ENCODE measurements at regions not wholly inside any gene's neighbourhood (a gene's known extent, or its start where the extent isn't known, plus 50 kb on each side); places are given as distances from the start of the nearest gene placed in this dataset.
"Not testable (repeated sequence)": the region's sequence is repeated elsewhere in the genome, so short reads cannot be mapped to it uniquely, and the experiment has no call there.

- DNase-seq: no peak
Observed at GRCh38 chr5:23994581-23995370, 487.4 kb downstream of the PRDM9 start.

DNA sequence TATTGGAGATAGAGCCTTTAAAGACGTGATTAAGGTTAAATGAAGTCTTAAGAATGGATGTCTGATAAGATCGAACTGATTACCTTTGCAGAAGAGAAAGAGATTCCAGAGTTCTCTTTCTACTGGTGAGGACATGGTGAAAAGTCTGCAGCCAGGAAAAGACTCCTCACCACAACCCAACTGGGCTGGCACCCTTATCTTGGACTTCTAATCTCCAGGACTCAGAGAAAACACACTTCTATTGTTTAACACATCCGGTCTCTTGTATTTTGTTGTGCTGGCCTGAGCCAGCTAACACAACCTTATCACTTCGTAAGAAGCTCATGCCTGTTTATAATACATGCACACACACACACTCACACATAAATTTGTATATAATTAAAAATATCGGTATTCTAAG is 489.1 kb downstream of the PRDM9 start:
- DNase-seq: no peak

GRCh38 chr5:24005384-24005783 is 498.0 kb downstream of the PRDM9 start:
- DNase-seq: no peak

DNA sequence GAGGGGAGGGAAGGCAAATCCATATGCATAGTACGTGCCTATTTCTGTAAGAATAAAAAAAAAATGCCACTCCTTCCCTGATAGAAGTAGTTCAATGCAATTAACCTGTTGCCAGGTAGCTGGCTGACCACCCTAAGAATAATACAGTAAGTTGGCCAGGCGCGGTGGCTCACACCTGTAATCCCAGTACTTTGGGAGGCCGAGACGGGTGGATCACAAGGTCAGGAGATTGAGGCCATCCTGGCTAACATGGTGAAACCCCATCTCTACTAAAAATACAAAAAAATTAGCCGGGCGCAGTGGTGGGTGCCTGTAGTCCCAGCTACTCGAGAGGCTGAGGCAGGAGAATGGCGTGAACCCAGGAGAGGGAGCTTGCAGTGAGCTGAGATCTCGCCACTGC is 510.3 kb downstream of the PRDM9 start:
- not testable (repeated sequence) for DNase-seq

DNA sequence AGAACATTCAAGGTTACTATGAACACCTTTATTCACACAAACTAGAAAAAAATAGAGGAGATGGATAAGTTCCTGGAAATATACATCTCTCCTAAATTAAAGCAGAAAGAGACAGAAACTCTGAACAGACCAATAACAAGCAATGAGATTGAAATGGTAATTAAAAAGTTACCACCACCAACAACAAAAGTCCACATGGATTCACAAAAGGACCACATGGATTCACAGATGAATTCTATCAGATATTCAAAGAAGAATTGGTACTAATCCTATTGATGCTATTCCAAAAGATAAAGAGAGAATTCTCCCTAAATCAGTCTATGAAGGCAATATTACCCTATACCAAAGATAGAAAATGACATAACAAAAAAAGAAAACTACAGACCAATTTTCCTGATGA is 518.9 kb downstream of the PRDM9 start:
- DNase-seq: no peak

GRCh38 chr5:24042688-24043087 is 535.3 kb downstream of the PRDM9 start:
- no peak for DNase-seq

DNA sequence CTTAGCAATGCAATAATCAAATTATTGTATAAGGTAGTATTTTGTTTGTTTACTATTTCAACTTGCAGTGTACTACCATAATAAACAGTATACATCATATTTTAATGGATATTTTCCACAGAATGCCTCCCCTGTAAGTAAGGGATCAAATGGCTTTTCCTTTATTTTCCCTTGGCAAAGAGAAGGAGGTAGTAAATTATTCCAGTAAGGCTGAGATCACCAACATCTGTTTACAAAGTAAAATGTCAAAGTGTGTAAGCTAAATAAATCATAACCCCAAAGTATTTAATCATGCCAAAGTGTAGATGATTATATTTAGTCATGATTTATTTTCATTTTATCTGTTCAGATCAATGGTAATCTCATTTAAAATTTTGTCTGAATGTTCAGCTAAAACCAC is 537.6 kb downstream of the PRDM9 start:
- no peak for DNase-seq

- DNase-seq: no peak
Observed at GRCh38 chr5:24053737-24054136, 546.3 kb downstream of the PRDM9 start.

GRCh38 chr5:24059006-24059405 is 551.6 kb downstream of the PRDM9 start:
- DNase-seq: peak; percentile 0

DNA sequence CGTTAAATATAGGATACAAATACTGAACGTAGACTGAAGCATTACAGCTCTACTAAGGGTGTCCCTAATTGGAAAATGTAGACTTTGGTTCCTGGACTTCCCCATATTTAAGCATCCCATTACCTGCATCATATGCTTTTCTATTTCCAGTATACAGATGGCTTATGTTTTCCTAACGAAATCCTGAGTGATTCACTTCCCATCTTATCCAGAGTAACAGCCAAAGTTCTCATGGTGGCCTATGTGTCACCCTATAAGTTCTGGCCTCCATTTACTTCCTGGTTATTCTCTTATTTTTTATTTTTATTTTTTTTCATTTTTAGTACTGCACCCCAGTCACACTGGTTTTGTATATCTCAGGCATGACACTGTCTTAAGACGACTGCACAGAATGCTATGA is 552.3 kb downstream of the PRDM9 start:
- no peak for DNase-seq

- no peak for DNase-seq
Observed at GRCh38 chr5:24065779-24066178, 558.4 kb downstream of the PRDM9 start.

DNA sequence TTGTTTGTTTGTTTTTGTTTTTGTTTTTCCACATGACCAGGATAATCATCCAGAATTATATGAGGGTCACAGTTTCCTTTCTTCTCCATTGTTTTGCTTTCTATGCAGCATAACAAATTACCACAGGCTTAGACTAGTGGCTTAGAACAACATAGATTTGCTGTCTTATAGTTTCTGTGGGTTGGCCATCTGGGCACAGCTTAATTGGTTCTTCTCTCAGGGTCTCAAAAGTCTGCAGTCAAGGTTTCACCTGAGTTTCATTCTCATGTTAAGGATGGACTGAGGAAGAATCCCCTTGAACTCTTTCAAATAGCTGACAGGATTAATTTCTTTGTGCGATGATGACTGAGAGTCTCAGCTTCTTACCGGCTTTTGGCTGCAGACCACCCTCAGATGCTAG is 559.8 kb downstream of the PRDM9 start:
- DNase-seq: no peak

DNA sequence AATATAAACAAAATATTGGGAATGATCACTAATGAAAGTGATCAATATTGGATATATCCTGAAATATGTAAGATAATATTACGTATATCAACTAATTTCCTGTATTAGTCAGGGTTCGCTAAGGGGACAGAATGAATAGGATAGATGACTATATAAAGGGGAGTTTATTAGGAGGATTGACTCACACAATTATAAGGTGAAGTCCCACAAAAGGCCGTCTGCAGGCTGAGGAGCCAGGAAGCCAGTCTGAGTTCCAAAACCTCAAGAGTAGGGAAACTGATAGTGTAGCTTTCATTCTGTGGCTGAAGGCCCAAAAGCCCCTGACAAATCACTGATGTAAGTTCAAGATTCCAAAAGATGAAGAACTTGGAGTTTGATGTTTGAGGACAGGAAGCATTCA is 561.1 kb downstream of the PRDM9 start:
- no peak for DNase-seq

GRCh38 chr5:24073107-24073506 is 565.7 kb downstream of the PRDM9 start:
- no peak for DNase-seq

GRCh38 chr5:24080046-24080445 is 564.7 kb downstream of the CDH10 start:
- no peak for DNase-seq

- peak; percentile 1 for DNase-seq
Observed at GRCh38 chr5:24094081-24094679, 550.6 kb downstream of the CDH10 start.

GRCh38 chr5:24102010-24102409 is 542.8 kb downstream of the CDH10 start:
- DNase-seq: no peak

DNA sequence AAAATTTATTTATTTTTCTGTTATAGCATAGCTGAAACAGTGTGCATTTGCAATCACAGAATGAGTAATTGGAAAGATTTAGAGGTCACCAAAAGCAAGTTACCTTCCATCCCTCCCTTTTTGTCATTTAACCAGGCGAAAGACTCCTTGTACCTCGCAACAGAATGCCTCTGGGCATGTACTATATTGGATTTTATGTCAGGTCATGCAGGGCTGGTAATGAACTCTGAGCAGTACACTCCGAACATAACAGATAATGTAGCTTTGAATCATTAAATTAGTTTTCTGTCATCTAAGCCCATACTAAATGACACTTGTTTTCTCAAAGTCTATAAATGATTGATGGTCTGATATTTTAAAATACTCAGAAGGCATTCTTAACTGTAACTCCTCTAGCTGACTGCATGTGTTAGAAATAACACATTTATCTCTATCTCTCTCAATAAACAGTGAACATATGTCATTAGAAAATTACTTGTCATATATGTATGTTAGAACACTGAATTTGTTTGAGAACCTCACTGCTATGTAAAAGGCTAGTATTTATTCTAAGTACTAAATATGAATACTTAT is 541.2 kb downstream of the CDH10 start:
- DNase-seq: no peak

DNA sequence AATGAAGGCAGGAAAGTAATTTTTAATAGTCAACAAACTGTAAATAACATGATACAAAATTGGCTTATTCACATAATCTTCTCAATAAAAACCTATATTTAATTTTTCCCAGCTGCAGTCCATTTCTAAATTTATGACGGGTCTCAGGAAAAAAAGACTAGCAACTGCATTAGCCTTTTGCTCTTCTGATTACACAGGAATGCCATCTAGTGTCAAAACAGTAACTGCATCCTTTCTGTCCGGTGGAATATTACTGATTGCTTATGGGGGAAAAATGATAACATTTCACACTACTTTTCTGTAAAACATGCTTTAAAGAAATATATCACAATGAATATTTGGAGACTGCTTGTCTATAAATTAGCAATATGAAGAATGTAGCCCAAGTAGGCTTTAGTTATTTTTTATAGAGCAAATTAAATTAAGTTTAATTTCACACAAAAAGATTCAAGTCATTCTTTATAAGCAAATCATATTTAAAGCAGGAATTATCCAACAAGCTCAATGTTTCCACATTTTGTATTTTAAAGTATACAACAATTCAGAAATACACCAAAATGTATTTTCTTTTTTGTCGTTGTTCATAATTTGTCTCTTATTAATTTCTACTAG is 534.7 kb downstream of the CDH10 start:
- peak; percentile 10 for DNase-seq

DNA sequence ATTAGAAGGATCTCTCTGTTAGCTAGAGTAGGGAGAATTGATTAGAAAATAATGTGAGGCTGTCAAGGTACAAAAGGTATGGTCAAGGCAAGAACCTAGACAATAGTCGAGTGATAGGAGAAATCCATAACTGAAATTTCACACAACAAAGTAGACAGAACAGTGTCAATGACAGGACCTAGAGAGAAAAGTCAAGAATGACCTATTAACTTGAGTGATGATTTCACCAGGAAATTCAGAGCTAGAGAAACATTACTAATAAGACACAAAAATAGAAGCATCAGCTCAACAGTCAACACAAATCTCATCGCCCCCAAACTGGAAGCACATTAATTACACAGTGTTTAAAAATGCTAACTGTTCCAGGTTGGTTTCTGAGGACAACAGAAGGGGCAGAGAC is 532.4 kb downstream of the CDH10 start:
- no peak for DNase-seq

GRCh38 chr5:24118351-24118750 is 526.4 kb downstream of the CDH10 start:
- DNase-seq: no peak

DNA sequence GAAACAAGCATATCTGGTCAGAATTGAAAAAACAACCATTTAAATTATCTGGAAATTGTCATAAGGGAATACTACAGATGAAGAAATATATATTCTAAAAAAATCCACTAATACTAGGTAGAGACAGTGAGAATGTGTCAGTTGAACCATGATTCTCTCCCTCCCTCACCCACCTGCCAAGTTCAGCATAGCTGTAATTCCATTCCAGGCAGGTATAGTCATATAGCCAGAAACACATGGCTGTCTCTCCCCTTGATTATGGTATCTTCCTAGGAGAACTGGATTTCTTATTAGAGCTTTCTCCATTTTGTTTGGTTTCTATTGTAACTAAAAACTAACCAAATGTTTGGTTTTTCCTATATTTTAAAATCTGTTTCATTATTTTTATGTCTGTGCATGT is 509.2 kb downstream of the CDH10 start:
- no peak for DNase-seq

- no peak for DNase-seq
Observed at GRCh38 chr5:24141046-24141445, 503.7 kb downstream of the CDH10 start.

DNA sequence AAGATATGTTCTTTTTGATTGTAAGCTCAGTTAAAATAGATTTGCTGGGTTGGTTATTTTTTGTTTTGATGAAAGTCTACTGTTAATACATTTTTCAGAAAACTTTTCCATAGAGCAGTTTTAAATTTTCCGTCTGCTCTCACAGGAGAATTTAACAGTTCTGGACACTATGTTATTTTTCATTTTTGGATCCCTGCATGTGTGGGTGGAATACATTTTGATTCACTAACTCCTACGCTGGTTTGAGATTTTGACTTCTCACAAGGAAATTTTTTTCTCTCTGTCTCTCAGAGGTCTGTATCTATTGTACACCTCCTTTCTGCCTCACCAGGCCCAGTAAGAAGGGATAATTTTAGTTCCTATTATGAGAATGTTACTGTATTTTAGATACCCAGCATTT is 502.4 kb downstream of the CDH10 start:
- DNase-seq: no peak

Data from fibroblast of skin of scalp (primary cell).